Tibial artery (tissue), 4 donors: ENCODE measurements at regions not wholly inside any gene's neighbourhood (a gene's known extent, or its start where the extent isn't known, plus 50 kb on each side); places are given as distances from the start of the nearest gene placed in this dataset.
"Not testable (repeated sequence)": the region's sequence is repeated elsewhere in the genome, so short reads cannot be mapped to it uniquely, and the experiment has no call there.

ENCODE experiments used
- DNase-seq, 2 donors: peaks; one replicate each; pipeline ENCODE4 v3.0.0-alpha.2; 2019
- H3K27ac ChIP-seq, 2 donors: fragments of 200-600 bp; sonication (generic) in 1 of 2; 1 replicate in 1 of 2; 2 replicates in 1 of 2; pipeline ENCODE4 v1.5.1; 2018 to 2019; ENCODE audit warnings: mild to moderate bottlenecking in 1 of 2
- H3K27me3 ChIP-seq, 2 donors: fragments of 200-600 bp; sonication (generic) in 1 of 2; one replicate each; pipeline versions ENCODE4 v1.5.1 to v1.6.0; 2016 to 2019
- H3K36me3 ChIP-seq, 3 donors: fragments of 200-600 bp; sonication (generic) in 2 of 3; one replicate each; pipeline ENCODE4 v1.5.1; 2016 to 2019; ENCODE audit warnings: mild to moderate bottlenecking in 2 of 3
- H3K4me1 ChIP-seq, 4 donors: fragments of 200-600 bp; sonication (generic) in 2 of 4; 1 replicate in 3 of 4; 2 replicates in 1 of 4; pipeline ENCODE4 v1.5.1; 2016 to 2019
- H3K4me3 ChIP-seq, 2 donors: fragments of 200-600 bp; sonication (generic) in 1 of 2; 1 replicate in 1 of 2; 2 replicates in 1 of 2; pipeline ENCODE4 v1.5.1; 2018 to 2019; ENCODE audit warnings: mild to moderate bottlenecking in 2 of 2
- H3K9me3 ChIP-seq, 3 donors: fragments of 200-600 bp; sonication (generic) in 1 of 3; one replicate each; pipeline ENCODE4 v1.5.1; 2016 to 2019
- CTCF ChIP-seq, 2 experiments: fragments of 200-600 bp in 1 of 2; fragments of 450-650 bp in 1 of 2; IDR thresholded peaks; one replicate each; pipeline ENCODE4 v1.5.1; 2017 to 2019; ENCODE audit warnings: antibody characterized with exemption in 2 of 2, mild to moderate bottlenecking in 1 of 2, moderate library complexity in 1 of 2
- intact Hi-C: fragments of 100-400 bp; cut with DNase I; formaldehyde crosslinking; loops from one replicate; pipeline ENCODE4 v1.15.0; 2023; ENCODE audit warnings: low total_unique reads

- Histone ChIP-seq H3K27me3 (no peaks in the 10 kb centered on the region), H3K4me1 (no peaks in the 10 kb centered on the region), H3K36me3 (no peaks in the 10 kb centered on the region), H3K4me3 (no peak overlapping the region), H3K9me3 (no peaks in the 10 kb centered on the region), H3K27ac (no peak overlapping the region)
- no peak for DNase-seq
- TF ChIP-seq CTCF (IDR thresholded peaks at IDR 0.05): no peak
- intact Hi-C loops: no loop called here
These were observed 177.0 kb downstream of the C12orf75 start for GRCh38 chr12:105507311-105508038.

GRCh38 chr12:105508096-105508495 is 177.6 kb downstream of the C12orf75 start:
- DNase-seq: no peak
- no peak overlapping the region for H3K4me3 ChIP-seq
- no peaks in the 10 kb centered on the region for H3K9me3 ChIP-seq
- intact Hi-C loops: no loop called here
- TF ChIP-seq CTCF (IDR thresholded peaks at IDR 0.05): no peak
- H3K4me1 ChIP-seq: no peaks in the 10 kb centered on the region
- no peaks in the 10 kb centered on the region for H3K27me3 ChIP-seq
- H3K27ac ChIP-seq: no peak overlapping the region
- H3K36me3 ChIP-seq: no peaks in the 10 kb centered on the region

- H3K27me3 ChIP-seq: no peaks in the 10 kb centered on the region
These were observed 180.0 kb downstream of the C12orf75 start for GRCh38 chr12:105510526-105510925.

GRCh38 chr12:105512861-105513260 is 182.4 kb downstream of the C12orf75 start:
- H3K9me3 ChIP-seq, H3K27me3 ChIP-seq, H3K27ac ChIP-seq, DNase-seq, intact Hi-C loops, H3K36me3 ChIP-seq, H3K4me1 ChIP-seq, H3K4me3 ChIP-seq: not testable (repeated sequence)

More at GRCh38 chr12:105510526-105510925, 180.0 kb downstream of the C12orf75 start:
- H3K9me3 ChIP-seq: no peaks in the 10 kb centered on the region
- H3K27ac ChIP-seq: no peak overlapping the region
- no peaks in the 10 kb centered on the region for H3K36me3 ChIP-seq
- intact Hi-C loops: no loop called here
- no peak for TF ChIP-seq CTCF (IDR thresholded peaks at IDR 0.05)
- DNase-seq: no peak
- no peak overlapping the region for H3K4me3 ChIP-seq
- H3K4me1 ChIP-seq: no peaks in the 10 kb centered on the region

- TF ChIP-seq CTCF (IDR thresholded peaks at IDR 0.05): no peak
- no peak for DNase-seq
- Histone ChIP-seq H3K27ac (no peak overlapping the region), H3K4me1 (peaks cover 0 to 44% (median 15%) of the 10 kb centered on the region in 4 donors), H3K27me3 (no peaks in the 10 kb centered on the region), H3K36me3 (no peaks in the 10 kb centered on the region), H3K4me3 (no peak overlapping the region), H3K9me3 (no peaks in the 10 kb centered on the region)
- intact Hi-C loops: no loop called here
These were observed 191.8 kb downstream of the C12orf75 start for GRCh38 chr12:105522166-105522825.
